Tibial nerve (tissue), 4 donors: ENCODE measurements at regions not wholly inside any gene's neighbourhood (a gene's known extent, or its start where the extent isn't known, plus 50 kb on each side); places are given as distances from the start of the nearest gene placed in this dataset.

ENCODE experiments used
- EP300 ChIP-seq, 2 donors: sonication (generic); formaldehyde crosslinking; IDR thresholded peaks; one replicate each; pipeline ENCODE4 v1.6.1; 2017; ENCODE audit warnings: antibody characterized with exemption in 2 of 2, mild to moderate bottlenecking in 1 of 2
- POLR2A ChIP-seq, 2 donors: fragments of 450-650 bp; IDR thresholded peaks; one replicate each; pipeline ENCODE4 v1.6.1; 2017; ENCODE audit warnings: antibody characterized with exemption in 2 of 2, mild to moderate bottlenecking in 2 of 2, moderate library complexity in 2 of 2
- TF ChIP-seq, protein P1 (sequence below), 5 experiments: fragments of 200-600 bp in 3 of 5; fragments of 450-650 bp in 2 of 5; sonication (generic) in 3 of 5; IDR thresholded peaks; one replicate each; pipeline ENCODE4 v1.5.1; 2016 to 2019; ENCODE audit warnings: antibody characterized with exemption in 5 of 5, mild to moderate bottlenecking in 3 of 5, moderate library complexity in 2 of 5

DNA sequence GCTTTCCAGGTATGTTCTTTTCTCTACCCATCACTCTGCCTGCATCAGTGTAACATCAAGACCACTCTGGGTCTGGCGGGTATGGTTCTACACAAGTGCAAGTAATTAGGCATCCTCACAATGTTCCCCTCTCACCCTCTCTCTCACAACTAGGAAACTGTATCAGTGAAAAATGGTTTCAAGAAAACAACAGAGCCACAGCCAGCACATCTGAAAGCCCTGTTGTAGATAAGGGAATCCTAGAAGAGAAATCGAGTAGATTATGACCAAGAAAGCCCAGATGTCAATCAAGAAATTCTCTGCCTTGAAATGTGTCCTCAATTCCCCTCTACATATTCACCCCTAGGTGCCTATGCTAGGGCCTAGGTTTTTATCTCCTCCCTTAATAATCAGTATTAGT is 281.3 kb upstream of the ANKRD50 start:
- TF ChIP-seq, protein P1, sequence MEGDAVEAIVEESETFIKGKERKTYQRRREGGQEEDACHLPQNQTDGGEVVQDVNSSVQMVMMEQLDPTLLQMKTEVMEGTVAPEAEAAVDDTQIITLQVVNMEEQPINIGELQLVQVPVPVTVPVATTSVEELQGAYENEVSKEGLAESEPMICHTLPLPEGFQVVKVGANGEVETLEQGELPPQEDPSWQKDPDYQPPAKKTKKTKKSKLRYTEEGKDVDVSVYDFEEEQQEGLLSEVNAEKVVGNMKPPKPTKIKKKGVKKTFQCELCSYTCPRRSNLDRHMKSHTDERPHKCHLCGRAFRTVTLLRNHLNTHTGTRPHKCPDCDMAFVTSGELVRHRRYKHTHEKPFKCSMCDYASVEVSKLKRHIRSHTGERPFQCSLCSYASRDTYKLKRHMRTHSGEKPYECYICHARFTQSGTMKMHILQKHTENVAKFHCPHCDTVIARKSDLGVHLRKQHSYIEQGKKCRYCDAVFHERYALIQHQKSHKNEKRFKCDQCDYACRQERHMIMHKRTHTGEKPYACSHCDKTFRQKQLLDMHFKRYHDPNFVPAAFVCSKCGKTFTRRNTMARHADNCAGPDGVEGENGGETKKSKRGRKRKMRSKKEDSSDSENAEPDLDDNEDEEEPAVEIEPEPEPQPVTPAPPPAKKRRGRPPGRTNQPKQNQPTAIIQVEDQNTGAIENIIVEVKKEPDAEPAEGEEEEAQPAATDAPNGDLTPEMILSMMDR (IDR thresholded peaks at IDR 0.05) = no peak
- TF ChIP-seq POLR2A (IDR thresholded peaks at IDR 0.05) (no peak), EP300 (IDR thresholded peaks at IDR 0.05) (no peak)
